NK-92 treated with Interleukin-12 subunit alpha and Interleukin-12 subunit beta, amount 100 ng/mL, for 24 hours (cell line): ENCODE measurements at regions not wholly inside any gene's neighbourhood (a gene's known extent, or its start where the extent isn't known, plus 50 kb on each side); places are given as distances from the start of the nearest gene placed in this dataset.

Source experiments
- DNase-seq: peaks from one replicate; lab custom pipeline; 2025; lab: John Stamatoyannopoulos, UW

GRCh38 chr2:6355886-6356761, 509.6 kb downstream of the CMPK2 start:
- no peak for DNase-seq

- no peak for DNase-seq
These were observed 507.2 kb downstream of the CMPK2 start for GRCh38 chr2:6358546-6358945.

DNA sequence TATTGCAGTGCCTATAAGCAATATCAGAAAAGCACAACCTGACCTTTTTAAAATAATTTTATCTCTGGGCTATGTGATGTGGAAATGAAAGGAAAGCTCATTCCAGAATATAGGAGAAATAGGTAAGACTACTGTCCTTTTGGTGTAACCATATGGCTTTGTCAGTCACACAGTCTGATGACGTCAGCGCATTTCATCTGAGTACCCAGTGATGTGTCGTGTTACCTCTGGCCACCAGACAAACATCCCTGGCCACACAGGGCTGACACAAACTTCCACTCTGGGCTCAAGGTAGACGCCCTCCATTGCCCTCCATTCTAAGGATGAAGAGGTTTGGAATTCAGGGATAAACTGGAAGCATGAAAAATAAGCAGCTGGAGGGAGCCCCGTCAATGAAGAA, 506.7 kb downstream of the CMPK2 start:
- no peak for DNase-seq

- DNase-seq: no peak
These were observed 505.7 kb downstream of the CMPK2 start for GRCh38 chr2:6359964-6360363.

GRCh38 chr2:6362671-6363450, 502.8 kb downstream of the CMPK2 start:
- no peak for DNase-seq

DNA sequence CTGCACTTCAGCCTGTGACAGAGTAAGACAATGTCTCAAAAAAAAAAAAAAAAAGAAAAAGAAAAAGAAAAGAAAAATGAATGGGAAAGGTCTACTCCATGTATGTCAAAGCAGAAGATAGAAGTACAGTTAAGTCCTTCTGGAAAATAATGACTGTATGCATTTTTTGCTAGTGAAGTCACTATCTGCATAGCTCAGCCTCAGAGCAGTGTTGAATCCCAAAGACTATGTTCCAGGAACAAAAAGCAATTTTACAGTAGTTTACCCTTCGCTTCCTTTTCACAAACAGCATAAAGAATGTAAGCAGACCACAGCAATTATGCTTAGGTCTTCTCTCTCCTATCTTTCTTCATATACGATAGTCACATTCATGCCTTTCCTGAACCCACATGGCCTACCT, 497.4 kb downstream of the CMPK2 start:
- no peak for DNase-seq

DNA sequence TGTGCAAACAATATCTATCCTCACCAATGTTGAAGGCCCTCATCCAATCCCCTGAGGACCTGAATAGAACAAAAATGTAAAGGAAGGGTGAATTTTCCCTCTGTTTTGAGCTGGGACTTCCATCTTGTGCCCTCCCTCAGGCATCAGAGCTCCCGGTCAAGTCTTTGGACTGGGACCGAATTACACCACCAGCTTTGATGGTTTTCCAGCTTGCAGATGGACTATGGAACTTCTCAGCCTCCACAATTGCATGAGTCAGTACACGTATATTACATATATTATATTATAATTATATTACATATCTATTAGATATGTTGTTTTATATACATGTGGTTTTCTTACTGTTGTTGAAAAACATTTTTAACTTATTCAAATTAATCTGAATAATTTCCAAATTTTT, 496.4 kb downstream of the CMPK2 start:
- no peak for DNase-seq

DNA sequence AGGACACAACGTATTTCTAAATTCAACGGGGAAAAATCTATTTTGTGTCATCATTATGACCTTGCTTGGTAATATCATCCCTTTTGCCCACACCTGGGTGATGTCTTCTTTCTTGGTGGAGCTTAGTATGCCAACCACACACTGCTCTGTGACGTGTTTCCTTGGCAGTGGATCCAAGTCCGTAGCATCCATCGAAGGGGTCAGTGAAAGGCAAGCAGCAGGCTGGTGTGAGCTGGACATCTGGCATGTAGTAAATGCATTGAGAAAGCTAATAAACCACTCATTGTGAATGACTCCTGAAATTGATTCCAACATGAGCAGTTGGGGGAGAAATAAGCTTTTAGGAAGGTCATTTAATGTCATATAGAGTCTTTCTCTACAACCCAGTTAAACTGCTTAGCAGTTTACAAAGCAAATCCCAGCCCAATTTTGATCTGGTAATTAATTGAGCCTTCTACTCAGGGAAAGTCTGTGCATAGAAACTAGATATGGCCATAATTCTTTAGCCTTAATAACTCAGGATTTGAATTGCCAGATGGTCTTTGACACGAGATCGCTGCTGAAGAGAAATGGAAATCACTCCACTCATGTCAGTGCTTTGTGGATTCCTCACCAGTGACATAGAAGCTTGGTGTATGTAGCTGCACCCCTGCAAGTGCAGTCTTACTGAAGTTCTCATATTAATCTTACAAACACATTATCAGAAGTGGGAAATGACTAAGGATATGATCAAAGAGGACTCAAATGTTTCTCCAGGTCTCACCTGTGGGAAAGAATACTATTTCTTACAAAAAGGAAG, 494.8 kb downstream of the CMPK2 start:
- no peak for DNase-seq

GRCh38 chr2:6372317-6372901, 493.3 kb downstream of the CMPK2 start:
- no peak for DNase-seq

DNA sequence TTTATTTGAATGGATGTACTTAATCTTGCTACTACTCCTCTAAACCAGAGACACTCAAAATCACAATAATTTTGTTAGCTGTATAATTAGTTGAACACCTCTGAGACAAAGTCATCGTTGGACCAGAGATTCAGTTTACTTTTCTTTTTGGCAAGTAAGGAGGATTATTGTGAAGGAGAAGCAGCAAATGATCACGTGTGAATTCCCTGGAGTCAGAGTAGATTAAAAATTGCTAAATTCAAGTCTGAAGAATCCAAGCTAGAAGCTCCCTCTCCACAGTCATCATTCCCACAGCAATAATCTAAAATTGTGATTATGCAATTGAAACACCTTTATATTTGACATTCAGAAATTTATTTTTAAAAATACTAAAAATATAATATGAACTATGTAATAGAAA, 484.4 kb downstream of the CMPK2 start:
- no peak for DNase-seq

- DNase-seq: no peak
These were observed 481.4 kb downstream of the CMPK2 start for GRCh38 chr2:6384341-6384740.

DNA sequence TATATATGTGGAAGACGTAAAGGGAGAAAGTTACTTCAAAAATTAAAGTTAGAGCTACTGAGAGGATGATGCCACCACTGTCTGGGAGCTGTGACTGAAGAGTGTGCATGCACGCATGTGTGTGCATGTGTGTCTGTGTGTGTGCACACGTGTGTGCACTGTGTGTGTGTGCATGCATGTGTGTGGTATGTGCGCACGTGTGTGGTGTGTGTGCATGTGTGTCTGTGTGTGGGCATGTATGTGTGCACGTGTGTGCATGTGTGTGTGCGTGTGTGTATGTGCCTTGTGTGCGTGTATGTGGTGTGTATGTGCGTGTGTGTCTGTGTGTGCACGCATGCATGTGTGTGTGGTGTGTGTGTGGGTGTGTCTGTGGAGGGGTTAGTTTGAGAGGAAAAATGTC, 473.4 kb downstream of the CMPK2 start:
- no peak for DNase-seq

GRCh38 chr2:6392966-6393365, 472.7 kb downstream of the CMPK2 start:
- no peak for DNase-seq

- DNase-seq: no peak
These were observed 471.9 kb downstream of the CMPK2 start for GRCh38 chr2:6393819-6394218.

DNA sequence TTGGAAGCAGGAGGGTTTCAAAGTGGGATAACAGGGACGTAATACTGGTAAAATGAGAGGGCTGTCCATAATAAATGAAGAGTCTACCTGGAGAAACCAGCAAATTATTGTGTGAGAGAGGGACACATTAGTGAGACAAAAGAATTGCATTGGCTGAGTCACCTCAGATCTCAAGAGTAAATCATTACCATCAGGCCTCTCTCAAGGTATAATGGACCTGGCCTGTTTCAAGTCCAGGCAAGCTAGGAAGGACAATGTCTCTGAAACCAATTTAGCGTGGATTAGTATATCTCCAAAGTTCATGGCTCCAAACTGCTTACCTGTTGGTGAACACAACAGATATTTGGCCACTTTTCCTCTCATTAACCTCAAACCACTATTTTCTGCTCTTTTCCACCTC, 471.4 kb downstream of the CMPK2 start:
- DNase-seq: no peak

- DNase-seq: no peak
These were observed 467.3 kb downstream of the CMPK2 start for GRCh38 chr2:6398421-6398820.

GRCh38 chr2:6401301-6401700, 464.4 kb downstream of the CMPK2 start:
- no peak for DNase-seq

DNA sequence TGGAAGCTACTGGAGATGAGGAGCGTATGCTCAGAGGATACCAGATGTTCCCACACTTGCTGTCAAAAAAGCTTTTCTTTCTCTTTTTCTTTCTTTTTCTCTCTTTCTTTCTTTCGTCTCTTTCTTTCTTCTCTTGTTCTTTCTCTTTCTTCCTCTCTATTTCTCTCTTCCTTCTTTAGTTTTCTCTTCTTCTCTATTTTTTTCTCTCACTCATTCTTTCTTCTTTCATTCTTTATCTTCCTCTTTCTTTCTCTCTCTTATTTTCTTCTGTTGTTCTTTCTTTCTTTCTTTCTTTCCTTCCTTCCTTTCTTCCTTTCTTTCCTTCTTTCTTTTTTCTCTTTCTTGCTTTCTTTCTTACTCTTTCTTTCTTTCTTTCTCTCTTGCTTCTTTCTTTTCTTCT, 457.6 kb downstream of the CMPK2 start:
- DNase-seq: no peak

- no peak for DNase-seq
These were observed 455.4 kb downstream of the CMPK2 start for GRCh38 chr2:6410313-6410712.

DNA sequence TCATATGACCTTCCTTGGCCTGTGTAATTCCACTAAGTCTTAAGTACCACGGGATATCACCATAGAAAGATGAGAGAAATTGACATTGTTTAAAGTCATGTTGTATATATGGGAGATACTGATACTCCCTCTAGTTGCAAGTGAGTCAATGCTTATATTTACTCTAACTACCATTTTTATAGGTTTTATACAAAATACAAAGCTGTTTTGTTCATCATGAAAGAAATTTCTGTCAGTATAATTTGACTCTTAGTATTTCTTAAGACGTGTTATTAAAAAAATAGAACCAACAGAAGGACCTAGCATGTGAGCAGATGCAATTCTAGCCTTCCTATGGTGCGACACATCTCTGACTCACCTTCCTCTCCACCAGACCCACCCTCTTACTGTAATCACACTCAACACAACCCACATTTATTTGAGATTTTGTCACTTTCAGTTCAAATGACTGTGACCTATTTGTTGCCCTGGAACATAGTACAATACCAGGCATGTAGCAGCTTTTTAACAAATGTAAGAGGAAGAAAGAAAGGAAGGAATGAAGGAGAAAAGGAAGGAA, 453.1 kb downstream of the CMPK2 start:
- DNase-seq: no peak

DNA sequence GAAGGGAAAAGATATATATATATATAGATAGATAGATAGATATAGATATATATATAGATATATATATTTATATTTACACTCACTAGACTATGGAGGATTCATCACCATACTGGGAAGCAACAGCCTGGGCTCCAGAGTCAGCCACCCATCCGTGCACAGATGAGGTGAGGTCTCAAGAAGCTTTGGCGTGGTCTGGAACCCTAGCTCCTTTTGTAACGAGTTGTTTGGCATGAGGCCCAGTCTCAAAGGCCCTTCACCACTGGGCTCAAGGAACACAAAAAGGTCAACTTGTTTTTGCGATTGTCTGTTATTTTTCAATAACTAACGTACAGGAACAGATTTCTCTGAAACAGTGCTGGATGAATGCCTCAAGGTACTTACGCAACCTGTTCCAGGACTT, 448.7 kb downstream of the CMPK2 start:
- no peak for DNase-seq

DNA sequence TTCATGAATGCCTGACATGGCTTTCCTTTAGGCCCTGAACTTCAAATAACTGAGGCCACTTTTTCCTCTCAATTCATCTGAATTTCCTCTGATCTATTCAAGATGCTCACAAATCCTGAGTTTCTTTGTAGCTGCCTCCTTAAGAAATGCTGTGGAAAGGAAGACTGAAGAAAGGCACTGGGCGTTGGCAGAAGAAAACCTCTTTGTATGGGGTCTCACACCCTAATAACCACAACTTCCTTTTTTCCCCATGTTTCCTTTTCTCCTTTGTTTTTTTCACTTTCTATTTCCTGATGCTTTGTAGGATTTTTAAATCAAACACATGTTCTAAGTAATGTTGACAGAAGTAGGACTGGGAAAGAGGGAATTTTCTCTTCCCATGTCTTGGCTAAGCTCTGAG, 447.4 kb downstream of the CMPK2 start:
- DNase-seq: no peak
